GM19351 (cell line): ENCODE measurements at regions not wholly inside any gene's neighbourhood (a gene's known extent, or its start where the extent isn't known, plus 50 kb on each side); places are given as distances from the start of the nearest gene placed in this dataset.
A peak's percentile ranks its signal among the peaks of the same experiment; 100 is the strongest.
"Not testable (repeated sequence)": the region's sequence is repeated elsewhere in the genome, so short reads cannot be mapped to it uniquely, and the experiment has no call there.

Experiments
- ATAC-seq: cut with Tn5 transposase; IDR thresholded peaks from one replicate; pipeline ENCODE4 v1.9.1; 2021; ENCODE audit warnings: mild to moderate bottlenecking, moderate library complexity; ENCODE audit not compliant: unreplicated experiment

GRCh38 chr2:136297994-136298393 is 180.0 kb upstream of the CXCR4 start:
- no peak for ATAC-seq

- no peak for ATAC-seq
Observed at GRCh38 chr2:136297312-136297711, 179.4 kb upstream of the CXCR4 start.

GRCh38 chr2:136295168-136295567 is 177.2 kb upstream of the CXCR4 start:
- no peak for ATAC-seq

GRCh38 chr2:136291871-136292270 is 173.9 kb upstream of the CXCR4 start:
- ATAC-seq, result no peak

GRCh38 chr2:136290326-136290725 is 172.4 kb upstream of the CXCR4 start:
- no peak for ATAC-seq

GRCh38 chr2:136288249-136288648 is 170.3 kb upstream of the CXCR4 start:
- no peak for ATAC-seq

GRCh38 chr2:136286423-136286822 is 168.5 kb upstream of the CXCR4 start:
- no peak for ATAC-seq

GRCh38 chr2:136284226-136285119 is 166.5 kb upstream of the CXCR4 start:
- peak; percentile 71 for ATAC-seq

GRCh38 chr2:136282251-136282650 is 164.3 kb upstream of the CXCR4 start:
- no peak for ATAC-seq

- no peak for ATAC-seq
Observed at GRCh38 chr2:136281281-136282114, 163.5 kb upstream of the CXCR4 start.

GRCh38 chr2:136266346-136266745 is 148.4 kb upstream of the CXCR4 start:
- ATAC-seq, result not testable (repeated sequence)

- no peak for ATAC-seq
Observed at GRCh38 chr2:136259551-136259950, 141.6 kb upstream of the CXCR4 start.

GRCh38 chr2:136257893-136258292 is 139.9 kb upstream of the CXCR4 start:
- no peak for ATAC-seq

GRCh38 chr2:136255648-136256461 is 137.9 kb upstream of the CXCR4 start:
- peak; percentile 49 for ATAC-seq

GRCh38 chr2:136255127-136255526 is 137.2 kb upstream of the CXCR4 start:
- ATAC-seq, result no peak

- ATAC-seq, result peak; percentile 42
Observed at GRCh38 chr2:136254681-136255080, 136.7 kb upstream of the CXCR4 start.

- ATAC-seq, result no peak
Observed at GRCh38 chr2:136253288-136254004, 135.5 kb upstream of the CXCR4 start.

GRCh38 chr2:136251885-136252585 is 134.1 kb upstream of the CXCR4 start:
- ATAC-seq, result no peak

- no peak for ATAC-seq
Observed at GRCh38 chr2:136251197-136251884, 133.4 kb upstream of the CXCR4 start.
